ENCODE measurements at regions not wholly inside any gene's neighbourhood (a gene's known extent, or its start where the extent isn't known, plus 50 kb on each side); places are given as distances from the start of the nearest gene placed in this dataset.
"Not testable (repeated sequence)": the region's sequence is repeated elsewhere in the genome, so short reads cannot be mapped to it uniquely, and the experiment has no call there.

DNA sequence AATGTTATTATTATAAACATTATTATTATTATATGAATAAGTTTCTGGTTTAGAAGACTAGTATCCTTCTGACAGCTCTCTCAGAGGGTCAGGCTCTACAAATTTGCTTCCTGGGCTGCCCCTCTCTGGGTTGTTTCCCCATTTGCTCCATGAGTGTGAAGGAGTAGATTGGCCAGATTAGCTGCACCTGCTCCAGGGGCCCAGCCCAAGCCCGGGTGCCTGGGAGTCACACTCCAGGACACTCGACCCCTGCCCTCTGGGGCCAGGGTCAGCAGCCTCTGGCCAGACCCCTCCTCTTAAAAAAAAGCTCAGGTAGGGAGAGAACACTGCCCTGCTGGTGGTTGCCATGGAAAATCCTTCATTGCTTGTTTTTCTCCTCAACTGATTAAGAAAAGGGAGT is 169.0 kb upstream of the FOXD4L5 start:
- not testable (repeated sequence) for DNase-seq (ENCODE audit: low spot score)

DNA sequence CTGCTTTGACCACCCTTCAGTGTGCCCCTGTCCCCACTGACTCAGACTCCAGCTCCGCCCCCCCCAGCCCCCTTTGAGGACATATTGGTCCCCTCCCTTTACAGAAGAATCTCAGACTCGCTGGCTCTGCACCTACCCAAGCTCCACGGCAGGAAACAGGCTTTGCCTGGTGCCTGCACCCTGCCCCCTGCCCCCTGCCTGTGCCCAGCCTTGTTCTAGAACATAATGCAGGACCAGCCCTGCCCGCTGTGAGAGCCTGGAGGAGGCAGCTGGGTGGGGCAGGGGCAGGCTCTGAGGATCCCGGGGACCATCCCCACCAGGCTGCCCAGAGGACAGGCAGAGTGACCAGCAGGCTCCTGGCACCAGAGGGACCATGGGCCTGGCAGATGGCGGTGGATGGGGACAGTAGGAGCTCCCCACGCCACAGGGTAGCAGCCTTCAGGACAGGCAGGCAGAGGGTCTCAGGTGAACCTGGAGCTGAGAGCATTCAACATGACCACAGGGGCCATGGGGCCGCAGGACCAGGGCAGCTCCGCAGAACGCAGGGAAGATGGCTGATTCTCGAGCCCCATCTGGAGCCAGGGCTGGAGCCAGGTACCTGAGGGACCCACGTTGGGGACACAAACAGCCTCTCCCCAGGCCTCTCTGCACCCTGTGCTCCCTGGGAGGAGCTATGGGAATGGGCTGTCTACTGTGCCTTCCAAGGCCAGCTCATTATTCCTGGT is 165.0 kb upstream of the FOXD4L5 start:
- not testable (repeated sequence) for DNase-seq (ENCODE audit: low spot score)

GRCh38 chr9:65449423-65449822 is 164.4 kb upstream of the FOXD4L5 start:
- DNase-seq (ENCODE audit: low spot score): no peak

DNA sequence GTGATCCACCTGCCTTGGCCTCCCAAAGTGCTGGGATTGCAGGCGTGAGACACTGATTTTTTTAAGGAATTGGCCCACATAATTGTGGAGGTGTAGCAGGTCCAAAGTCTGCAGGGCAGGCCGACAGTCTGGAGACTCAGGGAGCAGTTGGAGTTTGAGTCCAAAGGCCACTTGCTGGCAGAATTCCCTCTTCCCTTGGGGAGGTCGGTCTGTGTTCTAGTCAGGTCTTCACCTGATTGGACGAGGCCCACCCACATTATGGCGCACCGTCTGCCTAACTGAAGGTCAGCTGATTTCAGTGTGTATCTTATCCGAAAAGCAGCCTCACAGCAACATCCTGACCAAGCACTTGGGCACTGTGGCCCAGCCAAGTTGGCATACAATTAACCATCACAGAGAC is 162.1 kb upstream of the FOXD4L5 start:
- DNase-seq (ENCODE audit: low spot score): peak; percentile 31

- not testable (repeated sequence) for DNase-seq (ENCODE audit: low spot score)
Measured at GRCh38 chr9:65445991-65446390, 161.0 kb upstream of the FOXD4L5 start.

DNA sequence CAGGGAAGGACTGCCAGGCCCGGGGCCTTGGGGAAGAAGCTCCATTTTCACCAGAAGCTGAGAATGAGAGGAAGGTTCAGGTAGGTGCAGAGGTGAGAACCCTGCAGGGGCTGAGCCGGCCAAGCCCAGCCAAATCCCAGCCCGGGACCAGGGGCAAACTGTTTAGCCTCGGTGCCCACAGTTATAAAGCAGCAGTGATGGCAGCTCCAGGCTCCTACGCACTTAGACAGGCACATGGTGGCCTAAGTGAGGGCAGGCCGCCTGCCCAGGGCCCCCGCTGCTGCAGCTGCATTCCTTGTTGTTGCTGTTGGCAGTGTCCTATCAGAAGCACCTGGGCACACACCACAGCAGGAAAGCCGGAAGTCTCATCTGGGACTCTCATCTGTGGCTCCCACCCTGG is 159.9 kb upstream of the FOXD4L5 start:
- no peak for DNase-seq (ENCODE audit: low spot score)

DNA sequence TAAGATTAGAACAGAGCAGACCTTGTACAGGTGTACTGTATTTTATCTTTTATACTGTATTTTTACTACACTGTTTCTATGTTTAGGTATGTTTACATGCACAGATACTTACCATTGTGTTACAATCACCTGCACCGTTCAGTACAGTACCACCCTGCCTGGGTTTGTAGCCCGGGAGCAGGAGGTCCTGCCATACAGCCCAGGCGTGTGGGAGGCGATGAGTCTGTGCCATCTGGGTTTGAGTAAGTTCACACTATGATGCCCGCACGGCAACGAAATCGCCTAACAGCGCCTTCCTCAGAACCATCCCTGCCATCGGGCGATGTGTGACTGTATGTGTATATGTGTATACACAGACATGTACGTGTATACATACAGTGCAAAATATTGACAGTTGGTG is 157.1 kb upstream of the FOXD4L5 start:
- not testable (repeated sequence) for DNase-seq (ENCODE audit: low spot score)

- DNase-seq (ENCODE audit: low spot score): not testable (repeated sequence)
Measured at GRCh38 chr9:65441324-65441920, 156.4 kb upstream of the FOXD4L5 start.

GRCh38 chr9:65437724-65438123 is 152.7 kb upstream of the FOXD4L5 start:
- no peak for DNase-seq (ENCODE audit: low spot score)

DNA sequence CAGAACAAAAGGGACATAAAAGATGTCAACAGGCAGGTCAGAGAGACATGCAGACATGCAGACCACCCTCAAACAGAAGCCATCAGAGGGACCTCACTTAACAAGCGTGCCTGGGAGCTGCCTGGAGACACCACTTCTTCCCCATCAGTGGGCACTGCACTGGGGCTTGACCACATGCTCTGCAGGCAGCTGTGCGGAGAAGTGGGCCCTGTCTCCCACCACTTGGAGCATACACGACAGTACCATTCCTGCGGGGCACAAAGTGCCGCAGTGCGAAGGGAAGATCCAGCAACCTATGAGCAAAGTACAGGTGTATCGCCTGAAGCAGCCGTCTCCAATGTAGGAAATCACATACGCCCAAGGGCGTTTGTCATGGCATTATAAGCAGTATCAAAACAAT is 150.5 kb upstream of the FOXD4L5 start:
- no peak for DNase-seq (ENCODE audit: low spot score)

DNA sequence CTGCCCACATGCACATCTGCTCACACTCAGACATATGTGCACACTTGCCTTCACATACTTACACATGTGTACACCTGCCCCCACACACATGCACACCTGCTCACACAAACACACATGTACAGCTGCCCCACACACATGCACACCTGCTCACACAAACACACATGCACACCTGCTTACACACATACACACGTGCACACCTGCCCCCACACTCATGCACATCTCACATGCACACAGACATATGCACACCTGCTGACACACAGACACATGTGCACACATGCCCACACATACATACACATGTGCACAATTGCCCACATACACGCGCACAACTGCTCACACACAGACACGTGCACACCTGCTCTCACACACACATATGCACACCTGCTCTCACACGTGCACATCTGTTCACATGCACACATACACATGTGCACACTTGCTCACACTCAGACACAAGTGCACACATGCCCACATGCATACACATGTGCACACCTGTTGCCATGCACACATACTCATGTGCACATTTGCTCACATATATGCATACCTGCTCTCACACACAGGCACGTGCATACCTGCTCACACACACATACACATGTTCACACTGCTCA is 147.8 kb upstream of the FOXD4L5 start:
- DNase-seq (ENCODE audit: low spot score): no peak

GRCh38 chr9:65432051-65432450 is 147.0 kb upstream of the FOXD4L5 start:
- no peak for DNase-seq (ENCODE audit: low spot score)

DNA sequence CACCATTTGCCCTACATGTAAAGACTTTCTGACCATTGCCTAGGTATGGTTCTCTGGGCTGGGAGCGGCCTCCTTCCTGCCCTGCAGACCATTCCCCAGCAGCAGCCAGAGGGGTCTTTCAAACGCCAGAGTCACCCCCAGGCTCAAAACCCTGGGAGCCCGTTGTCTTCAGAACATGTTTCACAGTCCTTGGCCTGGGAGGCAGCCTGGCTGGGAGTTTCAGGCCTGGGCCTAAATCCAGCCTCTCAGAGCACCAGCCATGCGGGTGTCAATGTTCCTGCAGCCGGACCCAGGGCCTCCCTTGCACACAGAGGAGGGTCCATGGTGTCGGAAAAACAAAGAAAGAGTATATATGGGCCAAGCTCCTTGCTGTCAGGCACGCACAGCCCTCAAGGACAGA is 145.2 kb upstream of the FOXD4L5 start:
- DNase-seq (ENCODE audit: low spot score): no peak

DNA sequence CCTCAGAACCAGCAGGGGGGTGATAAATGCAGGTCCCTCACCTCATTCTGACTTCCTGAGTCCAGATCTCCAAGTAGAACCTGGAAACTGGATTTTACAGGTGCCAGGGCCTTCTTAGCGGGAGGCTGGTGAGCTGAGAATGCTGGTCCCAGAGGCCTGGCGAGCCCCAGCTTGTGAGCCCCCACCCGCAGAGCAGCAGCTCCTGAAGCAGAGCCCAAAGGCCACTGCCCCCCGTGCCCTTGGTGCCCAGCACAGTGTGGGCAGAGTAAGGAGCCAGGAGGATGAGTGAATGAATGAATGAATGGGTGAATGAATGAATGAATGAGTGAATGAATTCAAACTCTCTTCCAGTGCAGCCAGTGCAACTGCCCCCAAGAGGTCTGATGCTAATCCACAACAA is 142.4 kb upstream of the FOXD4L5 start:
- DNase-seq (ENCODE audit: low spot score): not testable (repeated sequence)

DNA sequence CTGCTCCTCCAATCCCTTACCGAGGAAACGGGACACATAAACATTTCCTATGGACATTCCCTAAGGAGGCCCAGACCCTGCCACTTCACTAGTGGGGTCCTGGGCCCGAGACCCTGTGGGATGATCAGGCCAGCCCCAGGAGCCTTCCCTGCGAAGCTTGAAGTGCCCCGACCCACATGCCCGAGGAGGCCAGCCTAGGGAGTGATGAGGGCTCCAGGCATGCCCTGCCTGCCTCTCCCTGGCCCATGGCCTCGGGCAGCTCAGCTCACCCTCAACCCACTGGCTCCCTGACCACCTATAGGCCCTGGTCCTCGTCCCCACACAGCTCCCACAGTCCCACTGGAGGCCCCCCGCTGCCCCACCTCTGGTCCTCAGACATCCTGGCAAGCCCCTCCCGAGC is 141.8 kb upstream of the FOXD4L5 start:
- DNase-seq (ENCODE audit: low spot score): not testable (repeated sequence)

- DNase-seq (ENCODE audit: low spot score): no peak
Measured at GRCh38 chr9:65426231-65426630, 141.2 kb upstream of the FOXD4L5 start.

DNA sequence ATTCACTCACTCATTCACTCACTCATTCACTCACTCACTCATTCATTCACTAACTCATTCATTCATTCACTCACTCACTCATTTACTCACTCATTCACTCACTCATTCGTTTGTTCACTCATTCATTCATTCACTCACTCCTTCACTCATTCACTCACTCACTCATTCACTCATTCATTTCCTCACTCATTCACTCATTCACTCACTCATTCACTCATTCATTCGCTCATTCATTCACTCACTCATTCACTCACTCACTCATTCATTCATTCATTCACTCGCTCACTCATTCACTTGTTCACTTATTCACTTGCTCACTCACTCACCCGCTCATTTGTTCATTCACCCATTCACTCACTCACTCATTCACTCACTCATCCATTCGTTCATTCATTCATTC is 140.2 kb upstream of the FOXD4L5 start:
- not testable (repeated sequence) for DNase-seq (ENCODE audit: low spot score)

DNA sequence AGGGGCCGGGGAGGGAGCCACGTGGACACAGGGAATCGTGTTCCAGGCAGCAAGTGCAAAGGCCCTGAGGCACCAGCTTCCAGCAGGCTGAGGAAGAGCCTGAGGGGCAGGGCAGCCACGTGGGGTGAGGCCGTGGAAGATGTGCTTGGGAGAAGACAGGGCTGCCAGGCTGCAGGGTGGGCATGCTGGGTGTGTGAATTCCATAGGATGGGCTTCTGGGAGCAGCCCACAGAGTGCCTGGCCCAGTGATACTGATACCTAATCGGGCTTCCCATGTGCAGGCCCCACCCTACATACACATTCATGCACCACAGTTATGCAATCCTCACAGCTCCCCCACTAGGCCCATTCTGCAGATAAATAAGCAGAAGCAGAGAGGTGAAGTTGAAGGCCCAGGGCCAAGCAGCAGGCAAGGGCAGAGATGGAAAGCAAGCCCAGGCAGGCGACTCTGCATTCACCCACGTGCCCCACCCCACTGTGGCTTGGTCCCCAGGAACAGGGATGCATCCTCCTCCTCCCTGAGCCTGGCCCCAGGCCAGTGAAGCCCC is 139.5 kb upstream of the FOXD4L5 start:
- DNase-seq (ENCODE audit: low spot score): not testable (repeated sequence)

GRCh38 chr9:65423691-65424436 is 138.9 kb upstream of the FOXD4L5 start:
- DNase-seq (ENCODE audit: low spot score): not testable (repeated sequence)

DNA sequence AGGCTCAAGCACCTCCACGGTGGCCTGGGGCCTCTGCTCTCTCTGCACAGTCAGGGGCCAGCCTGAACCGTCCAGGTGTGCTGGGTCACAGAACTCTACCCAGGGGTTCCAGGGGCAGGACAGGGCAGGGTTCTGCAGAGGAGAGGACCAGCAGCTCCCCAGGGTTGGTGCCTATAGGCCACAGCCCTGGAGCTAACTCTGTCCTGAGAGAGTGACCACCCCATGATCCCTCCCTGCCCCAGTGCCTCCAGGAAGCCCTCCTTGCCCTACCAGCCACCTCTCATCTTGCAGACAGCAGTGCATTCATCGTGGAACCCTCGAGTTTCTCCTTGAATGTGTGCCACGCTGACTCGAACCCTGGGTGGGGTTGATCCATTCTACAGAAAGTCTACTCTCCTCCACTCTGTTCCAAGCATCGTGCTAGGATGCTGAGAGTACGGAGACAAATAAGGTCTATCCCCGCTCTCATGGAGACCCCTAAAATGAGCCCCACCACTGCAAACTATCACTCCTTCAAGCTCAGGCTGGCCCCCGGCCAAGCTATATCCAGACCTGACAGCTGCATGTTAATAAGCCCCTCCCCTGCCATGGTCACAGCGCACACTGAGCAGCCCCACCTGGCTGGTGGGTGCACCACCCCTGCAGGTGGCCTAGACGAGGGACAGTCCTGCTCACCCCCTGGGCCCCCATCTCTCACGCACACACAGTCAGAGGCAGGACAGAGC is 138.1 kb upstream of the FOXD4L5 start:
- not testable (repeated sequence) for DNase-seq (ENCODE audit: low spot score)

DNA sequence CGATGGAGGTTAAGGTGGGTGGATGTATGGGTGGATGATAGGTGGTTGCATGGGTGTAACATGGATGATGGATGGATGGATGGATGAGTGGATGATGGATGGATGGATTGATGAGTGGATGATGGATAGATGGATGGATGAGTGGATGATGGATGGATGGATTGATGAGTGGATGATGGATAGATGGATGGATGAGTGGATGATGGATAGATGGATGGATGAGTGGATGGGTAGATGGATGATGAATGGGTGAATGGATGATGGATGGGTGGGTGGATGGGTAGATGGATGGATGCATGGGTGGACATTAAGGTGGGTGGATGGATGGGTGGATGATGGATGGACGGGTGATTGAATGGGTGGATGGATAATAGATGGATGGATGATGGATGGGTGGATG is 136.5 kb upstream of the FOXD4L5 start:
- DNase-seq (ENCODE audit: low spot score): not testable (repeated sequence)

Data from HT-29 (cell line).